Neuronal stem cell (in vitro differentiated cells): ENCODE measurements at regions not wholly inside any gene's neighbourhood (a gene's known extent, or its start where the extent isn't known, plus 50 kb on each side); places are given as distances from the start of the nearest gene placed in this dataset.

Experiments
- DNase-seq: peaks from one replicate; pipeline ENCODE4 v3.0.0-alpha.2; 2013; ENCODE audit warnings: low spot score
- H2AFZ ChIP-seq: one replicate; pipeline ENCODE4 v1.6.1; 2013; ENCODE audit warnings: mild to moderate bottlenecking, low read length, inconsistent platforms
- H2AK5ac ChIP-seq: 2 replicates; pipeline ENCODE4 v1.6.1; 2013; ENCODE audit warnings: low read depth, mild to moderate bottlenecking, inconsistent platforms, low read length, moderate library complexity, mixed read lengths
- H2BK120ac ChIP-seq: 2 replicates; pipeline ENCODE4 v1.6.1; 2013; ENCODE audit warnings: low read depth, mild to moderate bottlenecking, inconsistent platforms, low read length, moderate library complexity, mixed read lengths
- H2BK12ac ChIP-seq: one replicate; pipeline ENCODE4 v1.6.1; 2013; ENCODE audit warnings: low read length, inconsistent platforms
- H2BK15ac ChIP-seq: 2 replicates; pipeline ENCODE4 v1.6.1; 2013; ENCODE audit warnings: mild to moderate bottlenecking, low read length, inconsistent platforms, mixed read lengths
- H2BK5ac ChIP-seq: one replicate; pipeline ENCODE4 v1.6.1; 2013; ENCODE audit warnings: inconsistent platforms, mild to moderate bottlenecking, low read length, moderate library complexity
- H3K14ac ChIP-seq: one replicate; pipeline ENCODE4 v1.6.1; 2013; ENCODE audit warnings: low read length, inconsistent platforms
- H3K18ac ChIP-seq: 2 replicates; pipeline ENCODE4 v1.6.1; 2013; ENCODE audit warnings: low read length, inconsistent platforms
- H3K23ac ChIP-seq: 2 replicates; pipeline ENCODE4 v1.6.1; 2013; ENCODE audit warnings: low read depth, mild to moderate bottlenecking, mixed read lengths, low read length, inconsistent platforms; ENCODE audit not compliant: poor library complexity
- H3K27ac ChIP-seq: replicated peaks from 3 replicates; pipeline ENCODE4 v1.5.1; 2013; ENCODE audit warnings: low read length, inconsistent platforms
- H3K27me3 ChIP-seq, 3 experiments: 2 replicates each; pipeline ENCODE4 v1.6.1; 2013; ENCODE audit warnings: low read length in 3 of 3, mild to moderate bottlenecking in 2 of 3, inconsistent platforms in 1 of 3, low read depth in 1 of 3, mixed read lengths in 1 of 3, moderate library complexity in 1 of 3; ENCODE audit not compliant: control insufficient read depth in 3 of 3, insufficient read depth in 3 of 3
- H3K36me3 ChIP-seq, 2 donors: replicated peaks in 1 of 2; 2 replicates each; pipeline ENCODE4 v1.6.1; 2013; ENCODE audit warnings: low read length in 2 of 2; ENCODE audit not compliant: control insufficient read depth in 2 of 2, insufficient read depth in 2 of 2
- H3K4ac ChIP-seq: 2 replicates; pipeline ENCODE4 v1.6.1; 2013; ENCODE audit warnings: inconsistent platforms, mild to moderate bottlenecking, low read length, moderate library complexity
- H3K4me1 ChIP-seq, 2 donors: 1 replicate in 1 of 2; 2 replicates in 1 of 2; pipeline ENCODE4 v1.6.1; 2013; ENCODE audit warnings: low read length in 2 of 2, low read depth in 1 of 2; ENCODE audit not compliant: control insufficient read depth in 2 of 2, insufficient read depth in 1 of 2
- H3K4me2 ChIP-seq: one replicate; pipeline ENCODE4 v1.6.1; 2013; ENCODE audit warnings: mild to moderate bottlenecking, low read length, inconsistent platforms; ENCODE audit not compliant: insufficient read depth, poor library complexity, severe bottlenecking
- H3K4me3 ChIP-seq, 2 donors: 2 replicates each; pipeline ENCODE4 v1.5.1; 2013; ENCODE audit warnings: low read length in 2 of 2, mild to moderate bottlenecking in 2 of 2, inconsistent platforms in 1 of 2, moderate library complexity in 1 of 2
- H3K79me1 ChIP-seq: one replicate; pipeline ENCODE4 v1.6.1; 2013; ENCODE audit warnings: low read depth, mild to moderate bottlenecking, inconsistent platforms, low read length, moderate library complexity
- H3K9ac ChIP-seq: one replicate; pipeline ENCODE4 v1.6.1; 2013; ENCODE audit warnings: mild to moderate bottlenecking, low read depth, low read length, inconsistent platforms; ENCODE audit not compliant: poor library complexity
- H3K9me3 ChIP-seq, 2 donors: replicated peaks in 1 of 2; 2 replicates each; pipeline versions ENCODE3 to v1.6.1; 2013; ENCODE audit warnings: low read length in 2 of 2, mild to moderate bottlenecking in 2 of 2, inconsistent platforms in 1 of 2, low read depth in 1 of 2, mixed read lengths in 1 of 2, moderate library complexity in 1 of 2; ENCODE audit not compliant: control insufficient read depth in 2 of 2, insufficient read depth in 1 of 2
- H4K8ac ChIP-seq: one replicate; pipeline ENCODE4 v1.6.1; 2013; ENCODE audit warnings: low read depth, mild to moderate bottlenecking, inconsistent platforms, low read length, moderate library complexity
- H4K91ac ChIP-seq: one replicate; pipeline ENCODE4 v1.6.1; 2013; ENCODE audit warnings: low read length, low read depth, mild to moderate bottlenecking, inconsistent platforms; ENCODE audit not compliant: poor library complexity
- WGBS, 2 donors: extraction: QIAGEN DNeasy Blood & Tissue Kit; methylation state at CpG; one replicate each; pipeline ENCODE4 v1.1.7; 2013; ENCODE audit warnings: missing lambda C conversion rate in 2 of 2, mixed read lengths in 1 of 2; ENCODE audit not compliant: insufficient read length in 2 of 2, insufficient replicate concordance in 1 of 2; ENCODE audit errors: extremely low coverage in 2 of 2; 5-methylcytosine and 5-hydroxymethylcytosine counted together

DNA sequence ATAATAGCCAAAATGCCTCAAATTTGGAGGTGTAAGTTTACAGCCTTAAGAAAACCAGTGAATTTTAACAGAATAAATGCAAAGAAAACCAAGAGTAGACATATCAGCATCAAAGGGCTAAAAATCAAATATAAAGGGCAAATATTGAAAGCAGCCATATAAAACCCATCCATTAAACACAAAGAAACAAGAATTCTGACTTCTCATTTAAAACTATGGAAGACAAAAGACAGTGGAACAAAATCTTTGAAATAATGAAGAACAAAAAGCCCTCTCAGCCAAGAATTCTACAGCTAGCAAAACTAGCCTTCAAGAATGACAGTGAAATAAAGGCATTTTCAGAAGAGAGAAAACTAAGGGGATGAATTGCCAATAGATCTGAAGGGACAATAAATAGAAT, 91.3 kb upstream of the FST start:
- Histone ChIP-seq H3K14ac (no peak overlapping the region), H3K27me3 (no peaks in the 10 kb centered on the region), H3K4me1 (no peaks in the 10 kb centered on the region), H3K4me3 (no peak overlapping the region), H2BK120ac (no peak overlapping the region), H3K18ac (no peak overlapping the region), H3K9me3 (no peaks in the 10 kb centered on the region), H3K9ac (no peak overlapping the region), H2BK5ac (no peak overlapping the region), H4K91ac (no peak overlapping the region), H3K79me1 (no peaks in the 10 kb centered on the region), H2AK5ac (no peak overlapping the region), H3K4ac (no peak overlapping the region), H2BK12ac (no peak overlapping the region), H4K8ac (no peak overlapping the region), H3K23ac (no peak overlapping the region), H3K36me3 (no peaks in the 10 kb centered on the region), H3K27ac (no peak overlapping the region), H3K4me2 (no peak overlapping the region), H2BK15ac (no peak overlapping the region), H2AFZ (no peak overlapping the region)
- DNase-seq, result no peak

GRCh38 chr5:53392073-53392472, 88.4 kb upstream of the FST start:
- Histone ChIP-seq H3K4ac (no peak overlapping the region), H3K79me1 (no peaks in the 10 kb centered on the region)
- no CpG with 5 or more reads among the region's 2 CpGs for WGBS, 2 donors

GRCh38 chr5:53394808-53395207, 85.6 kb upstream of the FST start:
- no peak overlapping the region for H3K23ac ChIP-seq
- no peak overlapping the region for H3K4ac ChIP-seq
- H2BK15ac ChIP-seq, result no peak overlapping the region
- H2AFZ ChIP-seq, result no peak overlapping the region
- no peak overlapping the region for H3K27ac ChIP-seq
- H3K4me2 ChIP-seq, result no peak overlapping the region
- no peak overlapping the region for H3K18ac ChIP-seq
- H3K9me3 ChIP-seq, result no peaks in the 10 kb centered on the region
- H4K91ac ChIP-seq, result no peak overlapping the region
- H3K79me1 ChIP-seq, result no peaks in the 10 kb centered on the region
- H3K9ac ChIP-seq, result no peak overlapping the region
- DNase-seq, result no peak
- H3K27me3 ChIP-seq, result no peaks in the 10 kb centered on the region
- H2BK120ac ChIP-seq, result no peak overlapping the region
- no peaks in the 10 kb centered on the region for H3K4me1 ChIP-seq
- H4K8ac ChIP-seq, result no peak overlapping the region
- H3K4me3 ChIP-seq, result no peak overlapping the region
- no peaks in the 10 kb centered on the region for H3K36me3 ChIP-seq
- H2BK12ac ChIP-seq, result no peak overlapping the region
- no peak overlapping the region for H2AK5ac ChIP-seq
- no peak overlapping the region for H3K14ac ChIP-seq
- no peak overlapping the region for H2BK5ac ChIP-seq

More at GRCh38 chr5:53392073-53392472, 88.4 kb upstream of the FST start:
- Histone ChIP-seq H3K9me3 (no peaks in the 10 kb centered on the region), H3K36me3 (no peaks in the 10 kb centered on the region), H3K27me3 (no peaks in the 10 kb centered on the region), H3K4me1 (no peaks in the 10 kb centered on the region), H2BK15ac (no peak overlapping the region), H4K91ac (no peak overlapping the region), H2AFZ (no peak overlapping the region), H2BK5ac (no peak overlapping the region), H3K4me2 (no peak overlapping the region), H3K27ac (no peak overlapping the region), H3K18ac (no peak overlapping the region), H3K4me3 (no peak overlapping the region), H3K23ac (no peak overlapping the region), H2BK12ac (no peak overlapping the region), H3K14ac (no peak overlapping the region), H4K8ac (no peak overlapping the region), H3K9ac (no peak overlapping the region), H2AK5ac (no peak overlapping the region), H2BK120ac (no peak overlapping the region)
- no peak for DNase-seq

DNA sequence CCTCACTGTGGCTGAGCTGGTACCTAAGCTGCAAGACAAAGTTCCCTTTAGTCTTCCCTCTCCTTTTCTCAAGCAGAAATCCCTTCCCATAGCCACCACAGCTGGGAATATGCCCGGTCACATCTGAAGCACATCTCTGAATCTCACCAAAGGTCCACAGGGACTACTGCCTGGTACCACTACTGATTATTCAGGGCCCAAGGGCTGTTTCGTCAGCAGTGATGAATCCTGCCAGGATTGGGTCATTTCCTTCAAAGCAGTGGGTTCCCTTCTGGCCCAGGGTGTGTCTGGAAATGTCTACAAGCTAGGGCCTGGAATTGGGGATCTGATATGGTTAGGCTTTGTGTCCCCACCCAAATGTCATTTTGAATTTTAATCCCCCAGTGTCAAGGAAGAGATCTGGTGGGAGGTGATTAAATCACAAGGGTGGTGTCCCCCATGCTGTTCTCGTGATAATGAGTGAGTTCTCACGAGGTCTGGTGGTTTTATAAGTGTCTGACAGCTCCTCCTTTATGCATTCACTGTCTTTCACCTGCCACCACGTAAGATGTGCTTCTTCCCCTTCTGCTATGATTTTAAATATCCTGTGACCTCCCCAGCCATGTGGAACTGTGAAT, 83.2 kb upstream of the FST start:
- no peak overlapping the region for H2BK5ac ChIP-seq
- H2BK12ac ChIP-seq, result no peak overlapping the region
- H2AK5ac ChIP-seq, result no peak overlapping the region
- H2BK15ac ChIP-seq, result no peak overlapping the region
- H3K18ac ChIP-seq, result no peak overlapping the region
- no peak overlapping the region for H4K8ac ChIP-seq
- no peak overlapping the region for H3K4me2 ChIP-seq
- H3K4ac ChIP-seq, result no peak overlapping the region
- H3K9me3 ChIP-seq, result no peaks in the 10 kb centered on the region
- no peaks in the 10 kb centered on the region for H3K36me3 ChIP-seq
- no peak overlapping the region for H3K9ac ChIP-seq
- DNase-seq, result no peak
- no CpG with 5 or more reads among the region's 5 CpGs for WGBS, 2 donors
- no peak overlapping the region for H3K23ac ChIP-seq
- no peak overlapping the region for H4K91ac ChIP-seq
- H3K4me3 ChIP-seq, result no peak overlapping the region
- H3K79me1 ChIP-seq, result no peaks in the 10 kb centered on the region
- H3K14ac ChIP-seq, result no peak overlapping the region
- H2AFZ ChIP-seq, result no peak overlapping the region
- H3K27ac ChIP-seq, result no peak overlapping the region
- no peaks in the 10 kb centered on the region for H3K27me3 ChIP-seq
- H3K4me1 ChIP-seq, result no peaks in the 10 kb centered on the region
- no peak overlapping the region for H2BK120ac ChIP-seq
